Left ventricle myocardium inferior (tissue), 1 donor: ENCODE measurements at regions not wholly inside any gene's neighbourhood (a gene's known extent, or its start where the extent isn't known, plus 50 kb on each side); places are given as distances from the start of the nearest gene placed in this dataset.

Source experiments
- DNase-seq: peaks from one replicate; pipeline ENCODE4 v3.0.0-alpha.2; 2020
- H3K27ac ChIP-seq: fragments of 200-600 bp; replicated peaks from 2 replicates; pipeline ENCODE4 v1.8.0; 2021
- H3K27me3 ChIP-seq: fragments of 200-600 bp; 2 replicates; pipeline ENCODE4 v1.8.0; 2021; ENCODE audit warnings: low read depth
- H3K36me3 ChIP-seq: fragments of 200-600 bp; 2 replicates; pipeline ENCODE4 v1.8.0; 2021
- H3K4me1 ChIP-seq: fragments of 200-600 bp; 2 replicates; pipeline ENCODE4 v1.8.0; 2021
- H3K4me3 ChIP-seq: fragments of 200-600 bp; 2 replicates; pipeline ENCODE4 v1.8.0; 2021; ENCODE audit warnings: mild to moderate bottlenecking, moderate library complexity
- H3K9me3 ChIP-seq: fragments of 200-600 bp; replicated peaks from 2 replicates; pipeline ENCODE4 v1.8.0; 2021
- CTCF ChIP-seq: fragments of 200-600 bp; IDR thresholded peaks from 2 replicates; pipeline ENCODE4 v1.8.0; 2021; ENCODE audit warnings: antibody characterized with exemption, mild to moderate bottlenecking, borderline replicate concordance
- intact Hi-C: fragments of 100-400 bp; cut with micrococcal nuclease; formaldehyde crosslinking; loops from one replicate; pipeline ENCODE4 v1.11.0; 2022
- donor health status: DM: no; HTN: yes; CAD: no; lungs with severe emphysema.

DNA sequence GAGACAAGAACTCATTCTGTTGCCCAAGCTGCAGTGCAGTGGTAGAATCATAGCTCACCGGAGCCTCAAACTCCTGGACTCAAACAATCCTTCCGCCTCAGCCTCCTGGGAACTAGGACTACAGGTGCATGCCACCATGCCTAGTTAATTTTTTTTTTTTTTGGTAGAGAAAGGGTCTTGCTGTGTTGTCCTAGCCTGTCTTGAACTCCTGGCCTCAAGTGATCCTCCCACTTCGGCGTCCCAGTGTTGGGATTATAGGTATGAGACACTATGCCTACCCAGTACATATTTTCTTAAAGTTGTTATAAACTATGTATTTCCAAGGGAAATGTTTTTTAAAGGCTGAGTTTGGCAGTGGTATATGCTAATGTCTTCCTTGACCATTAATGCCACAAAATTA lies 412.6 kb downstream of the KLF12 start:
- H3K27ac ChIP-seq = no peak overlapping the region
- intact Hi-C loops = no loop called here
- peaks cover 15% of the 10 kb centered on the region for H3K4me1 ChIP-seq
- H3K36me3 ChIP-seq = no peaks in the 10 kb centered on the region
- TF ChIP-seq CTCF = no peak
- H3K27me3 ChIP-seq = no peaks in the 10 kb centered on the region
- H3K9me3 ChIP-seq = no peaks in the 10 kb centered on the region
- H3K4me3 ChIP-seq = no peak overlapping the region
- DNase-seq = no peak

DNA sequence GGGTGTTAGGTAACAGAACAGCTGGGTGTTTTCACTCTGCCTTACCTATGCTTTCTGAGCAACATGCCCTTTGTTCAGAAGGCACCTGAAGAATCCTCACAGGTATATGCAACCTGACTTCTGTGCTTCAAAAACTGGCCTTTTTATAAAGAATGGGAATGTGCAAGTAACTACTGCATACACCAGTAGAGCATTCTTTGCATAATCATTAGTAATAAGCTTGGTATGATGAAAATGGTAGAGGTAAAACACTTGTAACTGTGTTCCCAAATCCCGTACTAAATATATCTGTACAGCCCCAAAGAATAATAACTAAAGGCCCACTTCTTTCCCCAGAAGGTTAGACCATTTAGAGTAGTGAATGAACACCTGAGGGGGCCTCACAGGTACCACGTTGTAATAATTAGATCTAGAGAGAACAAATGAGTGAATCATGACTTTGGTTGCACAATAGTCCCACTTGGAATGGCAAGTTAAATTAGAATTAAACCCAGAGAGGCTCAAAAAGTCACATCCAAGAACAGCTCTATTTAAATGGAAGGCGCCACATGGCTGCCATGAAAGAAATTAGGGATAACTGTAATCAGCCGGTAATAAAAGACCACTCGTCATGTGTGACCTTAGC lies 413.9 kb downstream of the KLF12 start:
- H3K4me1 ChIP-seq = peaks cover 15% of the 10 kb centered on the region
- intact Hi-C loops = no loop called here
- H3K27ac ChIP-seq = no peak overlapping the region
- H3K4me3 ChIP-seq = no peak overlapping the region
- no peak for DNase-seq
- H3K27me3 ChIP-seq = no peaks in the 10 kb centered on the region
- no peaks in the 10 kb centered on the region for H3K9me3 ChIP-seq
- no peak for TF ChIP-seq CTCF
- H3K36me3 ChIP-seq = peaks cover under 1% of the 10 kb centered on the region

DNA sequence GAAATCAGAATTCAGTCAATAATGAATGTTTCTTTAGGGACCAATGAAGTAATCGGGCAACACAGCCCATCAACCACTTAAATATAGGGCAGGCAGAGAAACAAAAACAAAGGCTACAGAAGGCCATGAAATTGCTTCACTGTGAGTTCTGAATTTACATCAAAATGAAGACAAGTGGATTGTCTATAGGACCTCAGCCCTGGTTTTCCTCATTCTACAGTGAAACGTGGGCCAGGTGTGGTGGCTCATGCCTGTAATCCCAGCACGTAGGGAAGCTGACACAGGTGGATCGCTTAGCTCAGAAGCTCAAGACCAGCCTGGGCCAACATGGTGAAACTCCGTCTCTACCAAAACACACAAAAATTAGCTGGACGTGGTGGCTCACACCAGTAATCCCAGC lies 416.0 kb downstream of the KLF12 start:
- H3K4me3 ChIP-seq = no peak overlapping the region
- TF ChIP-seq CTCF = no peak
- peaks cover 15% of the 10 kb centered on the region for H3K4me1 ChIP-seq
- no peaks in the 10 kb centered on the region for H3K9me3 ChIP-seq
- H3K36me3 ChIP-seq = peaks cover 22% of the 10 kb centered on the region
- no peaks in the 10 kb centered on the region for H3K27me3 ChIP-seq
- intact Hi-C loops = no loop called here
- H3K27ac ChIP-seq = no peak overlapping the region
- no peak for DNase-seq

GRCh38 chr13:73717632-73718031 lies 416.6 kb downstream of the KLF12 start:
- H3K9me3 ChIP-seq = no peaks in the 10 kb centered on the region
- intact Hi-C loops = no loop called here
- no peak for TF ChIP-seq CTCF
- peaks cover 28% of the 10 kb centered on the region for H3K36me3 ChIP-seq
- H3K27ac ChIP-seq = no peak overlapping the region
- H3K27me3 ChIP-seq = no peaks in the 10 kb centered on the region
- peaks cover 15% of the 10 kb centered on the region for H3K4me1 ChIP-seq
- DNase-seq = no peak
- no peak overlapping the region for H3K4me3 ChIP-seq

GRCh38 chr13:73715911-73716510 lies 418.2 kb downstream of the KLF12 start:
- Histone ChIP-seq H3K27me3 (no peaks in the 10 kb centered on the region), H3K4me3 (no peak overlapping the region), H3K27ac (no peak overlapping the region), H3K36me3 (peaks cover 44% of the 10 kb centered on the region), H3K4me1 (peaks cover 15% of the 10 kb centered on the region), H3K9me3 (no peaks in the 10 kb centered on the region)
- intact Hi-C loops = no loop called here
- TF ChIP-seq CTCF = no peak
- DNase-seq = no peak
